ENCODE measurements at regions not wholly inside any gene's neighbourhood (a gene's known extent, or its start where the extent isn't known, plus 50 kb on each side); places are given as distances from the start of the nearest gene placed in this dataset.
A peak's percentile ranks its signal among the peaks of the same experiment; 100 is the strongest.
"Not testable (repeated sequence)": the region's sequence is repeated elsewhere in the genome, so short reads cannot be mapped to it uniquely, and the experiment has no call there.

DNA sequence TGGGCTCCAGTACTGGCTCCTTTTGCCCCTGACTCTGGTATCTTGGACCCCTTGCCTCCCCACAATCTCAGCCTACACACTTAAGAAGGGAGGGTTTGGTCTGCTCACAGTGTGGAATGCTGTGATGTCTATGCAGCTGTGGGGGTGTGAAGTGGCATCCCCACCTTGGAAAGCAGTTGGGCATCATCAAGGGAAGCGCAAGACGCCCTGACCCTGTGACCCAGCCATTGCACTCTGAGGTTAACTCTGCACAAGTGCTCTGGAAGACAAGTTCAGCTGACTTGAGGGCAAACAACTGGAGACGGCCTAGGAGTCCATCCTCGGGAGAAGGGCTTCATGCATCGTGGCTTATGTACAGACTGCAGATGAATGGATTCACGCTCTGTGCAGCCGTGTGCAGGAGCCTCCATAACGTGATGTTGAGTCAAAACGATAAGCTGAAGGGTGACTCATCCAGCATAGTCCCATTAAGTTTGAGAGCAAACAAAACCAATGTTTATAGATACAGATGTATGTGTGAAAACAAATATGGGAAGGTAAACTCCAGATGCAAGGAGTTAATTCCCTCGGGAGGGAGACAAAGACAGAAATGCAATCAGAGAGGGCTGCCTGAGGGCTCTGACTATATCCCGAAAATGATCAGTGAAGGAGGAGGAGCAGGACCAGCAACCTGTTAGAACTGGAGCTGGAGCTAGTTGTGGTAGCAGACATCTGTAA, 86.8 kb downstream of the LSM3 start:
- no peak overlapping the region for H3K4me3 ChIP-seq (ENCODE audit: low read depth, low read length)
- DNase-seq (ENCODE audit: low read depth): peak; percentile 76

DNA sequence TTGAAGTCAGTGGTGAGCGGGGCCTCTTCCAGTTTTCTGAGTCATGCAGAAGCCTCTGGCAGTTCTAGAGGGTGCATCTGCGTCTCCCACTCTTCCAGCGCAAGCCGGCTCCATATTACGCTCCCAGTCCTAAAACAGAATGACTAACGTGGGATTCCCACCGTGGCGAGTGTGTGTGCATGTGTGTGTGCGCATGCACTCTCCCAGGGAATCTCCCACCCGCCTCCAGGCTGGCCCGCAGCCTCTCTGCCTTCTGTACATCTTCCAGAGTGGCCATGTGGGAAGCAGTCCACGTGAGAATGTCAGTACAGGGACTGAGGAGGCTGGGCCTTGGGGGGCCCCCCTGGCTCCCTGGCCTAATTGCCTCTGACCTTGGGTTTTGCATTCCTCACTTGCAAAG, 87.7 kb downstream of the LSM3 start:
- H3K4me3 ChIP-seq (ENCODE audit: low read depth, low read length): no peak overlapping the region
- TF ChIP-seq, protein P1, sequence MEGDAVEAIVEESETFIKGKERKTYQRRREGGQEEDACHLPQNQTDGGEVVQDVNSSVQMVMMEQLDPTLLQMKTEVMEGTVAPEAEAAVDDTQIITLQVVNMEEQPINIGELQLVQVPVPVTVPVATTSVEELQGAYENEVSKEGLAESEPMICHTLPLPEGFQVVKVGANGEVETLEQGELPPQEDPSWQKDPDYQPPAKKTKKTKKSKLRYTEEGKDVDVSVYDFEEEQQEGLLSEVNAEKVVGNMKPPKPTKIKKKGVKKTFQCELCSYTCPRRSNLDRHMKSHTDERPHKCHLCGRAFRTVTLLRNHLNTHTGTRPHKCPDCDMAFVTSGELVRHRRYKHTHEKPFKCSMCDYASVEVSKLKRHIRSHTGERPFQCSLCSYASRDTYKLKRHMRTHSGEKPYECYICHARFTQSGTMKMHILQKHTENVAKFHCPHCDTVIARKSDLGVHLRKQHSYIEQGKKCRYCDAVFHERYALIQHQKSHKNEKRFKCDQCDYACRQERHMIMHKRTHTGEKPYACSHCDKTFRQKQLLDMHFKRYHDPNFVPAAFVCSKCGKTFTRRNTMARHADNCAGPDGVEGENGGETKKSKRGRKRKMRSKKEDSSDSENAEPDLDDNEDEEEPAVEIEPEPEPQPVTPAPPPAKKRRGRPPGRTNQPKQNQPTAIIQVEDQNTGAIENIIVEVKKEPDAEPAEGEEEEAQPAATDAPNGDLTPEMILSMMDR (IDR thresholded peaks at IDR 0.05; ENCODE audit: control insufficient read depth, extremely low read depth, insufficient read depth): no peak
- no peak for DNase-seq (ENCODE audit: low read depth)

More for the DNA sequence above, 86.8 kb downstream of the LSM3 start:
- TF ChIP-seq, protein P1 (IDR thresholded peaks at IDR 0.05; ENCODE audit: control insufficient read depth, extremely low read depth, insufficient read depth): no peak

- TF ChIP-seq, protein P1 (IDR thresholded peaks at IDR 0.05; ENCODE audit: control insufficient read depth, extremely low read depth, insufficient read depth): no peak
- H3K4me3 ChIP-seq (ENCODE audit: low read depth, low read length): no peak overlapping the region
- no peak for DNase-seq (ENCODE audit: low read depth)
Measured at GRCh38 chr3:14267976-14268375, 89.4 kb downstream of the LSM3 start.

GRCh38 chr3:14268897-14269296, 90.3 kb downstream of the LSM3 start:
- no peak overlapping the region for H3K4me3 ChIP-seq (ENCODE audit: low read depth, low read length)
- TF ChIP-seq, protein P1 (IDR thresholded peaks at IDR 0.05; ENCODE audit: control insufficient read depth, extremely low read depth, insufficient read depth): no peak
- no peak for DNase-seq (ENCODE audit: low read depth)

DNA sequence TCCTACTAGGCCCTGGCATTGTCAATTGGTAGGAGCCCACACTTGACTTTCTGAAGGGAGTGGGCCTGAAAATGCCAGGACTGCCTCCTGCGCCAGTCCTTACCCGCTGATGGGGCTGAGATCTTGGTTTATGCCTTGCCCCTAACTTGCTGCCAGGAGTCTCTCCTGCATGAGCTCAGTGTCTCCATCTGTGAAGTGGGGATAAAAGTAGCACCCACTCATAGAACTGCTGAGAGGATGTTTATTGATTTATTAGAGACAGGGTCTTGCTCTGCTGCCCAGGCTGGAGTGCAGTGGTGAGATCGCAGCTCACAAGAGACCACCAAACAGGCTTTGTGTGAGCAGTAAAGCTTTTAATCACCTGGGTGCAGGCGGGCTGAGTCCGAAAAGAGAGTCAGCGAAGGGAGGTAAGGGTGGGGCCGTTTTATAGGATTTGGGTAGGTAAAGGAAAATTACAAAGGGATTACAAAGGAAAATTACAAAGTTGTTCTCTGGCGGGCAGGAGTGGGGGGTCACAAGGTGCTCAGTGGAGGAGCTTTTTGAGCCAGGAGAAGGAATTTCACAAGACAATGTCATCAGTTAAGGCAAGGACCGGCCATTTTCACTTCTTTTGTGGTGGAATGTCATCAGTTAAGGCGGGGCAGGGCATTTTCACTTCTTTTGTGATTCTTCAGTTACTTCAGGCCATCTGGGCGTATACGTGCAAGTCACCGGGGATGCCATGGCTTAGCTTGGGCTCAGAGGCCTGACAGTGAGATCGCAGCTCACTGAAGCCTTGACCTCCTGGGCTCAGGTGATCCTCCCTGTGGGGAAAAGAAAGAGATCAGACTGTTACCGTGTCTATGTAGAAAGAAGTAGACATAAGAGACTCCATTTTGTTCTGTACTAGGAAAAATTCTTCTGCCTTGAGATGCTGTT, 93.7 kb downstream of the LSM3 start:
- DNase-seq (ENCODE audit: low read depth); H3K4me3 ChIP-seq (ENCODE audit: low read depth, low read length): not testable (repeated sequence)

DNA sequence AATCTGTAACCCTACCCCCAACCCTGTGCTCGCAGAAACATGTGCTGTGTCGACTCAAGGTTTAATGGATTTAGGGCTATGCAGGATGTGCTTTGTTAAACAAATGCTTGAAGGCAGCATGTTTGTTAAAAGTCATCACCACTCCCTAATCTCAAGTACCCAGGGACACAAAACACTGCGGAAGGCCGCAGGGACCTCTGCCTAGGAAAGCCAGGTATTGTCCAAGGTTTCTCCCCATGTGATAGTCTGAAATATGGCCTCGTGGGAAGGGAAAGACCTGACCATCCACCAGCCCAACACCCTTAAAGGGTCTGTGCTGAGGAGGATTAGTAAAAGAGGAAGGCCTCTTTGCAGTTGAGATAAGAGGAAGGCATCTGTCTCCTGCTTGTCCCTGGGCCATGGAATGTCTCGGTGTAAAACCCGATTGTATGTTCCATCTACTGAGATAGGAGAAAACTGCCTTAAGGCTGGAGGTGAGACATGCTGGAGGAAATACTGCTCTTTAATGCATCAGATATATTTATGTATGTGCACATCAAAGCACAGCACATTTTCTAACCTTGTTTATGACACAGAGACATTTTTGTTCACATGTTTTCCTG, 94.4 kb downstream of the LSM3 start:
- not testable (repeated sequence) for DNase-seq (ENCODE audit: low read depth)

DNA sequence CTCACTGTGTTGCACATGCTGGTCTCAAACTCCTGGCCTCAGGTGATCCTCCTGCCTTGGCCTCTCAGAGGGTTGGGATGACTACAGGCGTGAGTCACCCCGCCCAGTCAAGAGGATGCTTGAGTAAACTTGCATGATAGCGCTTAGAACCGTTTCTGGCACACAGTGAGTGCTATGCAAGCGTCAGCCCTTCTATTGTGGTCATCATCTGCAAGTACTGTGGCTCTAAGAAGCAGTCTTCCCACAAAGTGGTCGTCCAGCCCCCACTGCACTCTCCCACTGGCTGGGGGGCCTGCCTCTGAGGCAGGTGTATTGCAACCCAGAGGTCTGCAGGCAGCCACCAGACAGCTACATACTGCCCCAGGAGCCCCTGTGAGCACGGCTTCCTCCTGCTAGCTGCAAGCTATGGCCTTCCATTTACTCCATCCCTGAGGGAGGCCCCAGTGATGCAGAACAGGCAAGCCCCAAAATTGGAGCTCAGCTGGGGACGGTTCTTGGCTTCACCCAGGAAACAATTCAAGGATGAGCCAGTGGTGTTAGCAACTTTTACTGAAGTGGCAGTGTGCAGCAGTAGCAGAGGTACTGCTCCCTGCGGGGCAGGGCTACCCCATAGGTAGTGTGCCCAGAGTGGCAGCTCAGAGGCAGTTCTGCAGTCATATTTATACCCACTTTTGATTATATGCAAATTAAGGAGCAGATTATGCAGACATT, 95.4 kb downstream of the LSM3 start:
- no peak for DNase-seq (ENCODE audit: low read depth)
- TF ChIP-seq, protein P1 (IDR thresholded peaks at IDR 0.05; ENCODE audit: control insufficient read depth, extremely low read depth, insufficient read depth): no peak
- H3K4me3 ChIP-seq (ENCODE audit: low read depth, low read length): no peak overlapping the region

More for the DNA sequence above, 94.4 kb downstream of the LSM3 start:
- H3K4me3 ChIP-seq (ENCODE audit: low read depth, low read length): not testable (repeated sequence)
